ENCODE measurements at regions not wholly inside any gene's neighbourhood (a gene's known extent, or its start where the extent isn't known, plus 50 kb on each side); places are given as distances from the start of the nearest gene placed in this dataset.
A peak's percentile ranks its signal among the peaks of the same experiment; 100 is the strongest.

- no peak for ATAC-seq (ENCODE audit: poor library complexity)
These were observed 184.4 kb upstream of the CASK start for GRCh38 chrX:42107495-42108488.

GRCh38 chrX:42106556-42106955 is 183.2 kb upstream of the CASK start:
- DNase-seq (no peak), ATAC-seq (ENCODE audit: poor library complexity) (no peak)
- intact Hi-C loops (cut with DNase I): no loop called here

More at GRCh38 chrX:42107495-42108488, 184.4 kb upstream of the CASK start:
- intact Hi-C loops (cut with DNase I): no loop called here
- no peak for DNase-seq

GRCh38 chrX:42102586-42103282 is 179.4 kb upstream of the CASK start:
- ATAC-seq (ENCODE audit: poor library complexity): no peak
- no peak for DNase-seq
- intact Hi-C loops (cut with DNase I): no loop called here

GRCh38 chrX:42098900-42099299 is 175.5 kb upstream of the CASK start:
- DNase-seq (peak; percentile 24), ATAC-seq (ENCODE audit: poor library complexity) (peak; percentile 68)
- intact Hi-C loops (cut with DNase I): no loop called here

DNA sequence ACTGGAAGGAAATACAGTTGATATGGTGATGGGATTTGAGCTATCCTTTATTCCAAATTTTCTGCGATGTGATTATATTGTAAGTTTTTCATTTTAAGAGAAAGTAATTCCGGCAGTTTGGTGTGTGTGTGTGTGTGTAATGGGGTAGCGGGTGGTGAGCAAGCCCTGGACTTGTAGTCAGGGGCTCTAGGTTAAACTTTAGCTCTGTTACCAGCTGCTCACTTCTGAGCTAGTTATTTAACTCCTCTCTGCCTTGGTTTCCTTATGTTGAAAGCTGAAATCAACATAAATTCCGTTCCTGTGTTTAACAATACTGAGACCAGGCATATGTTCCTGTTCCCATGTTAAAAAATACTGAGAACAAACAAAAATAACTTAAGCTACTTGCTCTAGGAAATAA is 174.1 kb upstream of the CASK start:
- intact Hi-C loops (cut with DNase I): no loop called here
- ATAC-seq (ENCODE audit: poor library complexity) (no peak), DNase-seq (no peak)

DNA sequence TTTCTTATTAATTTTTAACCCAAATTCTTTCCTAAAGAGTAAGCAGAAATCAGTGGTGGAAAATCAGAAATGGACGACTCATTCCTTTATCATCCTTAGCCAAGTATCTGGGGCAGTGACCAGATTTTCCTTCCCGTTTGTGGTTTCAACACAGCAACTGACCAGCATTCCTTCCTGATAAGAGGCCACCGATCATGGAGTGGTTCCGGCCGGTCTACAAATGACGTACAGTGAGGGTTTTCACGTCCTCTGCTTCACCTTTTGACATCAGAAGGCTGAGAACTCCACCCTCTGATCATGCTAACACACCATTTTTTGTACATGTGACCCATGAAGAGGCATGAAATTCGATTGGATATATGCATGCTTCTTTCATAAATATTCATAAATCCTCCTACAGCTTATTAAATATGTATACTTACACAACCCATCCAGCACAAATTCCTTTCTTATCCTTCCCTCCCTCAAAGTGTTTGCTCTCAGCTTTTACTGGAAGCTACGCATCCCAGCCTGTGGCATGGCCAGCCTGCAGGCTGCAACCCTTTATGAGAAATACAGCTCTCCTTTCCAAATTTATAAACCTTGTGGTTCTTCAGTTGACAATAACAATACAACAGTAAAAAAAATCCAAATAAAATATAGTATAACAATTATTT is 173.0 kb upstream of the CASK start:
- ATAC-seq (ENCODE audit: poor library complexity): no peak
- intact Hi-C loops (cut with DNase I): no loop called here
- no peak for DNase-seq

DNA sequence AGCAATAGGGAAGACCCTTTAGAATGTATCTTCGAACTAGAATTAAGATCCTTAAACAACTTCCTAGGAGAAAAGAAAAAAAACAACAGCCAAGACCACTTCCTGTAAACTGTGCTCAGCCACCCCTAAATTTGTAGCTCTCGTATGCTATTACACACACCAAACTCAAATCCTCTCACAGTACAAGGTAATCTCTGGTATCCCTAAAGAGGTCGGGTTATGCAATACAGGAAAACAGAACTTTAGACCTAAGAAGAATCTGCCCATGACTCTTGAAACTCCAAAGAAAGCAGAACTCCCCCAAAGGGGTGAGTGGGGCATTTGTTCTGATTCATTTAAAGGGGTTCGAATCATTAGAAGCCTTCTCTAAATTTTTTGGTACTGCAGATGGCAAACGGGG is 170.9 kb upstream of the CASK start:
- no peak for ATAC-seq (ENCODE audit: poor library complexity)
- intact Hi-C loops (cut with DNase I): no loop called here
- DNase-seq: no peak

DNA sequence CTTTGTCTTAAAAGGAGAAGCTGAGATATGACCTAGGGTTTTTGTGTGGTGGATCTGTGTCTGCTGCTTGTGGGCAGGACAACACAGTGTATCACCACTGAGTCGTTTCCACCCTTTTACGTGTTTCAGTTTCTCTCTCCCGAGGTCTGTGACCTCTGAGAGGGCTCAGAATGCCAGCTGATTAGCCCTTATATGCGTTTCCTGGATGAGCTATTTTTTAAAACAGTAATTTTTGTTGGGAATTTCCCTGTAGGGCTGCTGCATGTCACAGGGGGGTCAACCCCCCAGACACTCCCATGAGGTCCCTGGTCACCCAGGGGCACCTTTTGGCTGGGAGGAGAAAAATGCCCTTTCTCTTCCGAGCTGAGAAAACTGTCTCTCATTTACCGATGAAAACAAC is 170.4 kb upstream of the CASK start:
- intact Hi-C loops (cut with DNase I): no loop called here
- ATAC-seq (ENCODE audit: poor library complexity) (no peak), DNase-seq (no peak)

DNA sequence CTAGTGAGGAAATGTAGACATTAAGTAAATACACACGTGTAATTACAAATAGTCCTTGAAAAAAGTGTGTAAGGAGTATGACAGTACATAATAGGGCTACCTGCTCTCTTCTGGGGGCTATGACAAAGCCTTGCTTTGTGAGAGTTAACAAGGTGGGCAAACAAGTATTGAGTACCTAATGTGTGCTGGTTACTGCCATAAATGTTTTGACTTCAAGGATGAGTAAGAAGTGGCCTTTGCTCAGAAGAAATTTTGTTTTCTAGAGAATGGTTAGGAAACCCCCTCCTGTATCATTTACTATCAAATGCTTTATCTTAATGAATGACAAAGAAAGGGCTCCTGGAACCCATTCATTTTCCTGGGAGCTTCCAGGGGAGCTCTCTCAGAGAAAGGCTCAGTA is 167.0 kb upstream of the CASK start:
- DNase-seq: no peak
- intact Hi-C loops (cut with DNase I): no loop called here
- ATAC-seq (ENCODE audit: poor library complexity): no peak

DNA sequence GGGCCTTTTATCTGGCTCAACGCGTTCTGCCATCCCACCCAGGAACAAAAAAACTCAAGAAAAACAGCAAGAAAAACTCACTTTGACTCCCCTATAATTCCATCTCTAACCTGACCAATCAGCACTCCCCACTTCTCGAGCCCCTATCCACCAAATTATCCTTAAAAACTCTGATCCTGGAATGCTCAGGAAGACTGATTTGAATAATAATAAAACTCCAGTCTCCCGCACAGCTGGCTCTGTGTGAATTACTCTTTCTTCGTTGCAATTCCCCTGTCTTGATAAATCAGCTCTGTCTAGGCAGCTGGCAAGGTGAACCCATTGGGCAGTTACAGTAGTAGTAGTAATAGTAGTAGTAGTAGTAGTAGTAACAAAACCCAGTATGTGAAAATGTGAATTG is 165.7 kb upstream of the CASK start:
- ATAC-seq (ENCODE audit: poor library complexity) (no peak), DNase-seq (no peak)
- intact Hi-C loops (cut with DNase I): no loop called here

DNA sequence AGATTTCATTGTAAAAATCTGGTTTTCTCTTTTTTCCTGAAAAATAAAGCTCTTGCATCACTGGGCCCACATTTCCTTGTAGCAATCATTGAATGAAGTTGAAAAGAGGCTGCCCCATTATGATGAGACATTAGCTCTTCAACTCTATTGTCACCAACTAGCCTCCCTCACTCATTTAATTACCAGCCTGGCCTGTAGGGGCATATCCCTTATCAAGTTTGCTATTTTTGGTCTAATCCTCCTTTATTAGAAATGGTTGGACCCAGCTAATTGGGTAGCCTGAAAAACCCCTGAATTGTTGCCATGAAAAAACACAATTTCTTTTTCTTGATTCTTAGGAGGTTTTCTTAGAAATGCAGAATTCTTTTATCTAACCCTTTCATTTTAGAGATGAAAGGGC is 164.6 kb upstream of the CASK start:
- DNase-seq (no peak), ATAC-seq (ENCODE audit: poor library complexity) (no peak)
- intact Hi-C loops (cut with DNase I): no loop called here

GRCh38 chrX:42085836-42086235 is 162.5 kb upstream of the CASK start:
- intact Hi-C loops (cut with DNase I): no loop called here
- ATAC-seq (ENCODE audit: poor library complexity) (no peak), DNase-seq (no peak)

DNA sequence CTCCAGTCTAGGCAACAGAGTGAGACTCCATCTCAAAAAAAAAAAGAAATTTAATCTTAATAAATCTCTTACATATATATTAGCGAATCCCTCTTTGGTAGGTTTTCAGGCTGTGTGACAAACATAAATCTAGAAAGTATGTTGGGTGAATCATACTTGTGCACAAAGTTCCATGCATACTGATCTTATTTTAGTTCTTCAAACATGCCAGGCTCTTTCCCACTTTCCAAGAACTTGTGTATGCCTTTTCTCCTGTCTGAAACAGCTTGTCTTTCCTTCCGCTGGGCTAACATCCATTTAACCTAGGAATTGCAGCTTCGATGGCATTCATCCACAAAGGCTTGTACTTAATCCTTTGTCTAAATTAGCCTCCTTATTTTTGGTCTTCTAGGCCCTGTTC is 156.6 kb upstream of the CASK start:
- ATAC-seq (ENCODE audit: poor library complexity): no peak
- intact Hi-C loops (cut with DNase I): no loop called here

GRCh38 chrX:42077675-42078074 is 154.3 kb upstream of the CASK start:
- ATAC-seq (ENCODE audit: poor library complexity) (no peak), DNase-seq (no peak)
- intact Hi-C loops (cut with DNase I): no loop called here

More for the DNA sequence above, 156.6 kb upstream of the CASK start:
- DNase-seq: no peak

DNA sequence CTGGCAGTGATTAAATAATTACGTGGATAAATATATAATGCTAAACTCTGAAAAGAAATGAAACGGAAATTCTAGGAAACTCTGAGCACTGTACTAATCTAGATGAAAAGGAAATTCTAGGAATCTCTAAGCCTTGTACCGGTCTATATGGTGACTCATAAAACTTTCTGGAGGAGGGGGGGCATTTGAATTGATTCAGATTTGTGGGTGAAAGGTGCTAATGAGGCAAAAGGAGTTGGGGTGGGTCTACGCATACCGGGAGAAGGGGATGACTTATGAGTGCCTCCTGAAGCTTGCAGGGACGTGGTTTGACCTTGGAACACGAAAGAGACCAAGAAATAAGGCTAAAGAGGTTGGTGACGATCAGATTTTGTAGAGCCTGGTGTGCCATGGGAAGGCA is 151.7 kb upstream of the CASK start:
- DNase-seq (no peak), ATAC-seq (ENCODE audit: poor library complexity) (no peak)
- intact Hi-C loops (cut with DNase I): no loop called here

GRCh38 chrX:42073448-42073847 is 150.1 kb upstream of the CASK start:
- DNase-seq: no peak
- no peak for ATAC-seq (ENCODE audit: poor library complexity)
- intact Hi-C loops (cut with DNase I): no loop called here

GRCh38 chrX:42070866-42071265 is 147.5 kb upstream of the CASK start:
- DNase-seq (no peak), ATAC-seq (ENCODE audit: poor library complexity) (no peak)
- intact Hi-C loops (cut with DNase I): no loop called here

- no peak for DNase-seq
- intact Hi-C loops (cut with DNase I): no loop called here
- no peak for ATAC-seq (ENCODE audit: poor library complexity)
These were observed 130.9 kb upstream of the CASK start for GRCh38 chrX:42054256-42054655.

DNA sequence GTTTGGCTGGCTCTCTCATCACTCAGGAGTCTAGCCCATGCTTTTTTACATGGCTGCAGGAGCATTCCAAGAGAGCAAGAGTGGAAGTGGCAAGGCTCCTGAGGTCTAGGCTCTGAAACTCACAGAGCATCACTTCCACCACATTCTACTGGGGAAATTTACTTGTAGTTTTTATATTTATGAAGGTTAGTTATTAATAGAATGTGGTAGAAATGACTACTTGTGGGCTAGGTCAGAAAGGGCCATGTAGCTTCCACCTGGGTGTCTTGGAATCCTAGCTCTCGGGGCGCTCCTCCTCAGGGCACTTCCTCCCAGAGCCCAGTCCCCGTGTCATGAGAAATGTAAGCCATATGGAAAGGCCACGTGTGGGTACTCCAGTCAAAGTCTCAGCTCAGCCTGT is 127.0 kb upstream of the CASK start:
- DNase-seq (no peak), ATAC-seq (ENCODE audit: poor library complexity) (no peak)
- intact Hi-C loops (cut with DNase I): no loop called here

DNA sequence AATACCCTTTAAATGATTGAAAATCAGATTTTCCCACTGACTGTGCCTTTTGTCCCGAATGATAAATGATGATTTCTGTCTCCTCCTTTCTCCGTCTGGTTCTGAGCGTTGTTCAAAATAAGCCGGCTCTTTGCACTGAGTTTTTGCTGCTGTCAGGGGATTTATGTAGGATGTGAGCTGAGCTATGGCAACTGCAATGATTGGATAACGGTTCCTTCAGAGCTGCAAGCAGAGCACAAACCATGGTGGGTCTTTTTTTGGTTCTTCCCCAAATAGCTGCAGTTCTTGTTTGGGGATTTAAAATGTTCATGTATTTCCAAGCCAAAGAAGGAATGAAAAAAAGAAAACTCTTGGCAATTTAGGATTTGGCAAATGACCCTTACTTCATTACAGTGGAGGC is 124.5 kb upstream of the CASK start:
- intact Hi-C loops (cut with DNase I): no loop called here
- no peak for DNase-seq
- ATAC-seq (ENCODE audit: poor library complexity): no peak
